Kidney (tissue), 13 donors: ENCODE measurements at regions not wholly inside any gene's neighbourhood (a gene's known extent, or its start where the extent isn't known, plus 50 kb on each side); places are given as distances from the start of the nearest gene placed in this dataset.
A peak's percentile ranks its signal among the peaks of the same experiment; 100 is the strongest.

Experiments used
- DNase-seq, 5 donors: peaks; one replicate each; pipeline ENCODE4 v3.0.0-alpha.2; 2013 to 2020
- FAIRE-seq: peaks from 2 replicates; lab custom pipeline; 2012; peaks lifted over from hg19 to GRCh38; lab: Jason Lieb, UNC
- H3K27ac ChIP-seq, 2 donors: one replicate each; pipeline ENCODE4 v1.7.0; 2013; ENCODE audit warnings: low read depth in 2 of 2, low read length in 2 of 2, inconsistent platforms in 1 of 2
- H3K27me3 ChIP-seq: one replicate; pipeline ENCODE4 v1.7.1; 2013; ENCODE audit warnings: low read length, inconsistent platforms; ENCODE audit not compliant: control insufficient read depth, insufficient read depth
- H3K36me3 ChIP-seq, 3 donors: one replicate each; pipeline versions ENCODE4 v1.7.0 to v1.7.1; 2013; ENCODE audit warnings: low read length in 3 of 3, control low read depth in 1 of 3, inconsistent platforms in 1 of 3; ENCODE audit not compliant: insufficient read depth in 3 of 3, control insufficient read depth in 2 of 3
- H3K4me1 ChIP-seq, 3 donors: one replicate each; pipeline versions ENCODE4 v1.7.0 to v1.7.1; 2013; ENCODE audit warnings: low read length in 3 of 3, inconsistent platforms in 1 of 3, low read depth in 1 of 3; ENCODE audit not compliant: control insufficient read depth in 2 of 3, insufficient read depth in 2 of 3
- H3K4me3 ChIP-seq, 3 donors: one replicate each; pipeline versions ENCODE4 v1.7.0 to v1.8.1; 2013; ENCODE audit warnings: low read length in 3 of 3, control low read depth in 1 of 3, inconsistent platforms in 1 of 3
- H3K9ac ChIP-seq, 3 donors: one replicate each; pipeline versions ENCODE4 v1.7.0 to v1.7.1; 2013; ENCODE audit warnings: low read length in 3 of 3, control low read depth in 1 of 3, inconsistent platforms in 1 of 3
- H3K9me3 ChIP-seq, 3 donors: one replicate each; pipeline versions ENCODE4 v1.7.0 to v1.7.1; 2013; ENCODE audit warnings: low read length in 3 of 3, control low read depth in 1 of 3, inconsistent platforms in 1 of 3; ENCODE audit not compliant: control insufficient read depth in 2 of 3, insufficient read depth in 1 of 3
- CTCF ChIP-seq: IDR thresholded peaks from 3 replicates; pipeline ENCODE4 v1.5.1; 2012; ENCODE audit warnings: mild to moderate bottlenecking, moderate library complexity, borderline replicate concordance; ENCODE audit not compliant: insufficient read depth; ENCODE audit errors: extremely low read depth
- intact Hi-C: fragments of 100-400 bp; cut with DNase I; formaldehyde crosslinking; loops from one replicate; pipeline ENCODE4 v1.11.1; 2022
- donor health status: control.
- donor health status: control.
- donor health status: control.
- donor health status: control.
- donor health status: control.
- donor health status: DM: yes; HTN: yes; CAD: no.
- donor health status: Normal renal cell carcinoma (clear cell type).

- Histone ChIP-seq H3K27ac (no peak overlapping the region), H3K9me3 (no peaks in the 10 kb centered on the region), H3K9ac (no peak overlapping the region), H3K36me3 (no peaks in the 10 kb centered on the region), H3K4me1 (no peaks in the 10 kb centered on the region), H3K4me3 (no peak overlapping the region), H3K27me3 (no peaks in the 10 kb centered on the region)
- FAIRE-seq: no peak
- intact Hi-C loops: no loop called here
- no peak for TF ChIP-seq CTCF
- no peak for DNase-seq
These were observed 886.9 kb downstream of the FAM133A start for GRCh38 chrX:94560930-94561329.

GRCh38 chrX:94576367-94577004, 902.5 kb downstream of the FAM133A start:
- no peak for DNase-seq
- Histone ChIP-seq H3K27me3 (no peaks in the 10 kb centered on the region), H3K9ac (no peak overlapping the region), H3K27ac (no peak overlapping the region), H3K4me1 (no peaks in the 10 kb centered on the region), H3K4me3 (no peak overlapping the region), H3K9me3 (no peaks in the 10 kb centered on the region), H3K36me3 (no peaks in the 10 kb centered on the region)
- intact Hi-C loops: no loop called here
- no peak for TF ChIP-seq CTCF
- peak; percentile 41 for FAIRE-seq

GRCh38 chrX:94600077-94600476, 926.1 kb downstream of the FAM133A start:
- Histone ChIP-seq H3K9me3 (no peaks in the 10 kb centered on the region), H3K4me1 (no peaks in the 10 kb centered on the region), H3K36me3 (no peaks in the 10 kb centered on the region), H3K27me3 (no peaks in the 10 kb centered on the region), H3K9ac (no peak overlapping the region), H3K27ac (no peak overlapping the region), H3K4me3 (peak overlapping the region in 2 of 3 donors; percentile 29 to 45)
- TF ChIP-seq CTCF: no peak
- FAIRE-seq: no peak
- intact Hi-C loops: no loop called here
- DNase-seq: peak in 2 of 5 donors; percentile 4 to 12

GRCh38 chrX:94612140-94612539, 938.1 kb downstream of the FAM133A start:
- Histone ChIP-seq H3K27me3 (no peaks in the 10 kb centered on the region), H3K4me3 (no peak overlapping the region), H3K4me1 (no peaks in the 10 kb centered on the region), H3K9me3 (peaks cover 0 to 3% (median 0%) of the 10 kb centered on the region in 3 donors), H3K9ac (no peak overlapping the region), H3K36me3 (no peaks in the 10 kb centered on the region), H3K27ac (no peak overlapping the region)
- intact Hi-C loops: no loop called here
- no peak for DNase-seq
- TF ChIP-seq CTCF: no peak
- no peak for FAIRE-seq
